CD4-positive, alpha-beta T cell (primary cell): ENCODE measurements at regions not wholly inside any gene's neighbourhood (a gene's known extent, or its start where the extent isn't known, plus 50 kb on each side); places are given as distances from the start of the nearest gene placed in this dataset.

Experiments
- ATAC-seq: fragments of 200-7000 bp; cut with Tn5 transposase; one replicate; pipeline ENCODE4 v1.10.0; 2022; ENCODE audit warnings: mild to moderate bottlenecking; ENCODE audit not compliant: poor library complexity
- CTCF ChIA-PET: fragments of 350-600 bp; sonication (Branson Sonifier 250); formaldehyde crosslinking; loops from one replicate; lab custom pipeline; 2021; ENCODE audit warnings: antibody characterized with exemption, inconsistent platforms; lab: Charles Lee
- POLR2A ChIA-PET: fragments of 350-600 bp; sonication (Branson Sonifier 250); formaldehyde crosslinking; loops from one replicate; lab custom pipeline; 2021; ENCODE audit warnings: antibody characterized with exemption, inconsistent platforms; lab: Charles Lee
- DNase-seq, 14 experiments: peaks; one replicate each; pipeline ENCODE4 v3.0.0-alpha.2; 2013 to 2020; ENCODE audit warnings: mixed read lengths in 2 of 14
- H3K27ac ChIP-seq, 2 donors: one replicate each; pipeline versions ENCODE4 v1.5.1 to v1.7.0; 2013; ENCODE audit warnings: low read length in 2 of 2, low read depth in 1 of 2, mild to moderate bottlenecking in 1 of 2
- H3K27me3 ChIP-seq, 2 experiments: 1 replicate in 1 of 2; 2 replicates in 1 of 2; pipeline versions ENCODE4 v1.6.1 to v1.7.0; 2013; ENCODE audit warnings: low read length in 2 of 2, control low read depth in 1 of 2, mild to moderate bottlenecking in 1 of 2, moderate library complexity in 1 of 2; ENCODE audit not compliant: insufficient read depth in 2 of 2, control insufficient read depth in 1 of 2
- H3K36me3 ChIP-seq: one replicate; pipeline ENCODE4 v1.6.1; 2013; ENCODE audit warnings: low read length, control low read depth; ENCODE audit not compliant: insufficient read depth
- H3K4me1 ChIP-seq: one replicate; pipeline ENCODE4 v1.6.1; 2013; ENCODE audit warnings: low read length, control low read depth; ENCODE audit not compliant: insufficient read depth
- H3K4me3 ChIP-seq: one replicate; pipeline ENCODE4 v1.5.1; 2013; ENCODE audit warnings: mild to moderate bottlenecking, low read length, moderate library complexity
- H3K9me3 ChIP-seq, 2 experiments: 1 replicate in 1 of 2; 2 replicates in 1 of 2; pipeline versions ENCODE4 v1.6.1 to v1.7.0; 2013; ENCODE audit warnings: low read length in 2 of 2, mild to moderate bottlenecking in 2 of 2, control low read depth in 1 of 2, moderate library complexity in 1 of 2; ENCODE audit not compliant: control insufficient read depth in 1 of 2, insufficient read depth in 1 of 2
- H3K27ac Mint-ChIP-seq: one replicate; pipeline ENCODE4 v1.8.0; 2020; ENCODE audit warnings: mixed read lengths
- H3K27me3 Mint-ChIP-seq: one replicate; pipeline ENCODE4 v1.8.0; 2021; ENCODE audit warnings: mixed read lengths
- H3K36me3 Mint-ChIP-seq: one replicate; pipeline ENCODE4 v1.8.0; 2021; ENCODE audit warnings: low read depth, mixed read lengths
- H3K4me1 Mint-ChIP-seq: one replicate; pipeline ENCODE4 v1.8.0; 2021; ENCODE audit warnings: low read depth, mixed read lengths
- H3K4me3 Mint-ChIP-seq: one replicate; pipeline ENCODE4 v1.8.0; 2020; ENCODE audit warnings: mild to moderate bottlenecking, mixed read lengths
- H3K9me3 Mint-ChIP-seq: one replicate; pipeline ENCODE4 v1.8.0; 2020; ENCODE audit warnings: mixed read lengths
- CTCF ChIP-seq: fragments of 200-600 bp; IDR thresholded peaks from one replicate; pipeline ENCODE4 v1.8.0; 2022; ENCODE audit warnings: antibody characterized with exemption, mild to moderate bottlenecking
- intact Hi-C, 2 experiments: fragments of 100-400 bp; cut with DNase I in 1 of 2; cut with micrococcal nuclease in 1 of 2; formaldehyde crosslinking; loops; one replicate each; pipeline versions ENCODE4 v1.15.1 to v1.9.0; 2023 to 2025; cut with DNase I, micrococcal nuclease

GRCh38 chr3:78275420-78275852 lies 1235.5 kb downstream of the ROBO2 start:
- Histone ChIP-seq H3K27me3 (no peaks in the 10 kb centered on the region), H3K4me3 (no peak overlapping the region), H3K36me3 (no peaks in the 10 kb centered on the region), H3K27ac (no peak overlapping the region), H3K4me1 (no peaks in the 10 kb centered on the region), H3K9me3 (no peaks in the 10 kb centered on the region)
- Mint-ChIP-seq H3K27ac (no peak overlapping the region), H3K36me3 (no peaks in the 10 kb centered on the region), H3K27me3 (no peaks in the 10 kb centered on the region), H3K9me3 (peaks cover 6% of the 10 kb centered on the region), H3K4me3 (no peak overlapping the region), H3K4me1 (no peaks in the 10 kb centered on the region)
- ATAC-seq = no peak
- ChIA-PET POLR2A (no interaction called here), CTCF (no interaction called here)
- DNase-seq = no peak
- intact Hi-C loops = no loop called here
- no peak for TF ChIP-seq CTCF

- H3K27ac Mint-ChIP-seq = no peak overlapping the region
- intact Hi-C loops = no loop called here
- no peaks in the 10 kb centered on the region for H3K27me3 Mint-ChIP-seq
- H3K4me3 Mint-ChIP-seq = no peak overlapping the region
- H3K36me3 Mint-ChIP-seq = no peaks in the 10 kb centered on the region
- peaks cover 7% of the 10 kb centered on the region for H3K9me3 Mint-ChIP-seq
- DNase-seq = no peak
- no peak for ATAC-seq
- no peak overlapping the region for H3K4me3 ChIP-seq
- H3K36me3 ChIP-seq = no peaks in the 10 kb centered on the region
- H3K4me1 ChIP-seq = no peaks in the 10 kb centered on the region
- H3K27me3 ChIP-seq = no peaks in the 10 kb centered on the region
- H3K27ac ChIP-seq = no peak overlapping the region
- H3K4me1 Mint-ChIP-seq = no peaks in the 10 kb centered on the region
- ChIA-PET CTCF (no interaction called here), POLR2A (no interaction called here)
- no peak for TF ChIP-seq CTCF
- H3K9me3 ChIP-seq = peaks cover 7 to 12% of the 10 kb centered on the region in 2 experiments
Observed at GRCh38 chr3:78277220-78277619, 1237.3 kb downstream of the ROBO2 start.

GRCh38 chr3:78277801-78278200 lies 1237.9 kb downstream of the ROBO2 start:
- no peak overlapping the region for H3K4me3 Mint-ChIP-seq
- no peaks in the 10 kb centered on the region for H3K27me3 Mint-ChIP-seq
- Histone ChIP-seq H3K27me3 (no peaks in the 10 kb centered on the region), H3K27ac (no peak overlapping the region), H3K36me3 (no peaks in the 10 kb centered on the region), H3K4me3 (no peak overlapping the region), H3K4me1 (no peaks in the 10 kb centered on the region), H3K9me3 (peaks cover 7 to 12% of the 10 kb centered on the region in 2 experiments)
- H3K36me3 Mint-ChIP-seq = no peaks in the 10 kb centered on the region
- H3K27ac Mint-ChIP-seq = no peak overlapping the region
- H3K4me1 Mint-ChIP-seq = no peaks in the 10 kb centered on the region
- TF ChIP-seq CTCF = no peak
- no peak for DNase-seq
- intact Hi-C loops = no loop called here
- peaks cover 9% of the 10 kb centered on the region for H3K9me3 Mint-ChIP-seq
- ChIA-PET POLR2A (no interaction called here), CTCF (no interaction called here)
- no peak for ATAC-seq
